ENCODE measurements at regions not wholly inside any gene's neighbourhood (a gene's known extent, or its start where the extent isn't known, plus 50 kb on each side); places are given as distances from the start of the nearest gene placed in this dataset.
"Not testable (repeated sequence)": the region's sequence is repeated elsewhere in the genome, so short reads cannot be mapped to it uniquely, and the experiment has no call there.

DNA sequence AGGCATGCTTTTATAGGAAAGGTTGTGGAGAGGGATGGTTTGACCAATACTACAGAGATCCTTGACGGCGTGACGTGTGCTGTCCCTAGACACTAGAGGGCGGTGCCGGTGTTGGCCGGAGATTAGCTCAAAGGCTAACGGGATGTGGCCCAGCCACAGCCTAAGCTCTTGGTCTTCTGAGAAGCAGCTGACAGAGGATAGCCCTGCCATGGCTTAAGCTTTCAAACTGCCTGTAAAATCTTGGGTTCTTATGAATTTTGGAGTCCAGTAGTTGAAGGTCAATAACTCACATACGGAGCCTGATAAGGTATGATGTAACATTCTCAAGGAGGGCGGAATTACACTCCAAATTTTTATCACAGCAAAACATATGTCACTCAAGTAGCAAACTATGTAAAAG, 515.7 kb upstream of the ATXN7L3B start:
- H4K20me1 ChIP-seq (ENCODE audit: insufficient read depth): no peaks in the 10 kb centered on the region
- BruUV-seq (replicated peaks): no TSS peak
- intact Hi-C loops (cut with micrococcal nuclease; ENCODE audit: unreplicated experiment): loop anchor here (1.0 to 10.0 kb wide), 4 partner anchors 85 to 513 kb away; partner anchors contain the start of gene ATXN7L3B
- H3K4me1 ChIP-seq (replicated peaks; ENCODE audit: insufficient read depth): no peaks in the 10 kb centered on the region
- TF ChIP-seq, protein P1, sequence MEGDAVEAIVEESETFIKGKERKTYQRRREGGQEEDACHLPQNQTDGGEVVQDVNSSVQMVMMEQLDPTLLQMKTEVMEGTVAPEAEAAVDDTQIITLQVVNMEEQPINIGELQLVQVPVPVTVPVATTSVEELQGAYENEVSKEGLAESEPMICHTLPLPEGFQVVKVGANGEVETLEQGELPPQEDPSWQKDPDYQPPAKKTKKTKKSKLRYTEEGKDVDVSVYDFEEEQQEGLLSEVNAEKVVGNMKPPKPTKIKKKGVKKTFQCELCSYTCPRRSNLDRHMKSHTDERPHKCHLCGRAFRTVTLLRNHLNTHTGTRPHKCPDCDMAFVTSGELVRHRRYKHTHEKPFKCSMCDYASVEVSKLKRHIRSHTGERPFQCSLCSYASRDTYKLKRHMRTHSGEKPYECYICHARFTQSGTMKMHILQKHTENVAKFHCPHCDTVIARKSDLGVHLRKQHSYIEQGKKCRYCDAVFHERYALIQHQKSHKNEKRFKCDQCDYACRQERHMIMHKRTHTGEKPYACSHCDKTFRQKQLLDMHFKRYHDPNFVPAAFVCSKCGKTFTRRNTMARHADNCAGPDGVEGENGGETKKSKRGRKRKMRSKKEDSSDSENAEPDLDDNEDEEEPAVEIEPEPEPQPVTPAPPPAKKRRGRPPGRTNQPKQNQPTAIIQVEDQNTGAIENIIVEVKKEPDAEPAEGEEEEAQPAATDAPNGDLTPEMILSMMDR (conservative IDR thresholded peaks at IDR 0.05): peak; percentile 73
- TF ChIP-seq EZH2 (IDR thresholded peaks at IDR 0.05; ENCODE audit: low read depth): no peak
- no peaks in the 10 kb centered on the region for H3K9me2 ChIP-seq (ENCODE audit: insufficient read depth)
- no peaks in the 10 kb centered on the region for H3K27me3 ChIP-seq (ENCODE audit: insufficient read depth, low read depth)
- H3K79me2 ChIP-seq (ENCODE audit: low read depth): no peaks in the 10 kb centered on the region
- H3F3A ChIP-seq (ENCODE audit: insufficient read depth, low read depth): no peaks in the 10 kb centered on the region
- peak; percentile 45 to 53 for DNase-seq
- CTCF ChIA-PET: interaction anchor here (1.4 kb wide), 1 partner anchor 295 kb away, joined by 7 read pairs; no protein-coding TSS in a partner anchor
- POLR2A ChIA-PET (ENCODE audit: unreplicated experiment): interaction anchor here (0.6 kb wide), 1 partner anchor 276 kb away, joined by 5 read pairs; no protein-coding TSS in a partner anchor
- no peak overlapping the region for H3K27ac ChIP-seq
- no peak overlapping the region for H3K4me2 ChIP-seq
- peak overlapping the region; percentile 55; the same call in 1 of the 2 replicates for H2AFZ ChIP-seq
- no peaks in the 10 kb centered on the region for H3K9me3 ChIP-seq (ENCODE audit: insufficient read depth, low read depth)
- H3K4me3 ChIP-seq: no peak overlapping the region
- no peaks in the 10 kb centered on the region for H3K36me3 ChIP-seq (ENCODE audit: low read depth)

DNA sequence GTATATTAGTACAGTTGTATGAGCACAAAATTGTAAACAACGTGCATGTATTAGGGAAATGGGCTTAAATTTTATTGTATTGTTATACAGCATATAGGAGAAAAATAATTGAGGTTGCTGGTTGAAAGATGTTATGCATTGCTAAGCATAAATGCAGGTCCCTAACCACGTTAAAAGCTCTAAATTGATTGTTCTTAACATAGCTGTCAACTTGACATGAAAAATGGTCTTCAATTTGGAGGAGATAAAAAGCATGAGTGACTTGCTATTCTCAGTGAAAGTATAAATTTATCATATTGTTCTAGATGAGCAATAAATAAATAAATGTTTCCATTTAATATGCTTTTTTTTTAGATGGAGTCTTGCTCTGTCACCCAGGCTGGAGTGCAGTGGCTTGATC, 506.6 kb upstream of the ATXN7L3B start:
- no peaks in the 10 kb centered on the region for H3K36me3 ChIP-seq (ENCODE audit: low read depth)
- no peaks in the 10 kb centered on the region for H3K9me2 ChIP-seq (ENCODE audit: insufficient read depth)
- no peaks in the 10 kb centered on the region for H3K4me1 ChIP-seq (replicated peaks; ENCODE audit: insufficient read depth)
- intact Hi-C loops (cut with micrococcal nuclease; ENCODE audit: unreplicated experiment): no loop called here
- CTCF ChIA-PET: no interaction called here
- no peaks in the 10 kb centered on the region for H4K20me1 ChIP-seq (ENCODE audit: insufficient read depth)
- no peak overlapping the region for H3K27ac ChIP-seq
- H3K9me3 ChIP-seq (ENCODE audit: insufficient read depth, low read depth): no peaks in the 10 kb centered on the region; the same call in 1 of the 2 replicates
- no peaks in the 10 kb centered on the region for H3K27me3 ChIP-seq (ENCODE audit: insufficient read depth, low read depth)
- TF ChIP-seq, protein P1 (conservative IDR thresholded peaks at IDR 0.05): no peak
- TF ChIP-seq EZH2 (IDR thresholded peaks at IDR 0.05; ENCODE audit: low read depth): no peak
- POLR2A ChIA-PET (ENCODE audit: unreplicated experiment): no interaction called here
- no peak overlapping the region for H3K4me3 ChIP-seq
- no peaks in the 10 kb centered on the region for H3F3A ChIP-seq (ENCODE audit: insufficient read depth, low read depth)
- DNase-seq: no peak
- BruUV-seq (replicated peaks): no TSS peak
- H2AFZ ChIP-seq: no peak overlapping the region
- no peaks in the 10 kb centered on the region for H3K79me2 ChIP-seq (ENCODE audit: low read depth)
- no peak overlapping the region for H3K4me2 ChIP-seq

DNA sequence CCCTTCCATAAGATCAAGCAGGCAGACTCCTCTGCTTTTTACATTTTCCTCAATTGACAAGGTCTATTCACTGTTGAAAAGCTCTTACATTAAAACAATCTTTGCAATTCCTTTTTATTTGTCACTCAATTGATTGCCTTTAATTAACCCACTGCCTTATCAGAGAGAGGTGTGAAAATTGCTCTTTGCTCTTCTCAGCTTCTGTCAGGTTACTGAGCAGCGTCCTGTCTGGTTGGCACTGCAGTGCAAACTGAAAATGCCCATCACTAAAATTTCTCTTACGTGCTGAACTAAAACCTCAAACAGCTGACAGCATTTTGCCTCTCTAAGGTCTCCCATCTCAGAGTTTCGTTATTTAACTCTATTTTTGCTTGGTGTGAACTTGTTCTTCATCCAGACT, 504.1 kb upstream of the ATXN7L3B start:
- Histone ChIP-seq H3K4me2 (no peak overlapping the region), H3F3A (ENCODE audit: insufficient read depth, low read depth) (no peaks in the 10 kb centered on the region), H3K9me3 (ENCODE audit: insufficient read depth, low read depth) (no peaks in the 10 kb centered on the region; the same call in 1 of the 2 replicates), H3K36me3 (ENCODE audit: low read depth) (no peaks in the 10 kb centered on the region), H2AFZ (no peak overlapping the region), H3K9me2 (ENCODE audit: insufficient read depth) (no peaks in the 10 kb centered on the region), H3K27ac (no peak overlapping the region), H3K79me2 (ENCODE audit: low read depth) (no peaks in the 10 kb centered on the region), H3K27me3 (ENCODE audit: insufficient read depth, low read depth) (no peaks in the 10 kb centered on the region), H3K4me3 (no peak overlapping the region), H4K20me1 (ENCODE audit: insufficient read depth) (no peaks in the 10 kb centered on the region), H3K4me1 (replicated peaks; ENCODE audit: insufficient read depth) (no peaks in the 10 kb centered on the region)
- ChIA-PET CTCF (no interaction called here), POLR2A (ENCODE audit: unreplicated experiment) (no interaction called here)
- DNase-seq: no peak
- no TSS peak for BruUV-seq (replicated peaks)
- TF ChIP-seq, protein P1 (conservative IDR thresholded peaks at IDR 0.05): no peak
- no peak for TF ChIP-seq EZH2 (IDR thresholded peaks at IDR 0.05; ENCODE audit: low read depth)
- intact Hi-C loops (cut with micrococcal nuclease; ENCODE audit: unreplicated experiment): no loop called here

DNA sequence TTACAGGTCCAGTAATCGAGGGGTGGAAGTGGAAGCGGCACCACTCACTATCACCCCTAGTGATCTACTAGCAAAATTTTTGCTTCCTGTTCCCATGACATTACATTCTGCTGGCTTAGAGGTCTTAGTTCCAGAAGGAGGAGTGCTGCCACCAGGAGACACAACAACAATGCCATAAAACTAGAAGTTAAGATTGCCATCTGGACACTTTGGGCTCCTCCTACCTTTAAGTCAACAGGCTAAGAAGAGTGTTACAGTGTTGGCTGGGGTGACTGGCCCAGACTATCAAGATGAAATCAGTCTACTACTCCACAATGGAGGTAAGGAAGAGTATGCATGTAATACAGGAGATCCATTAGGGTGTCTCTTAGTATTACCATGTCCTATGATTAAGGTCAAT, 498.5 kb upstream of the ATXN7L3B start:
- POLR2A ChIA-PET (ENCODE audit: unreplicated experiment); intact Hi-C loops (cut with micrococcal nuclease; ENCODE audit: unreplicated experiment); H3K27me3 ChIP-seq (ENCODE audit: insufficient read depth, low read depth); H4K20me1 ChIP-seq (ENCODE audit: insufficient read depth); H3K4me3 ChIP-seq; H2AFZ ChIP-seq; H3K27ac ChIP-seq; H3K9me3 ChIP-seq (ENCODE audit: insufficient read depth, low read depth); H3K4me2 ChIP-seq; H3K9me2 ChIP-seq (ENCODE audit: insufficient read depth); DNase-seq; CTCF ChIA-PET; BruUV-seq (replicated peaks); H3K79me2 ChIP-seq (ENCODE audit: low read depth); H3K36me3 ChIP-seq (ENCODE audit: low read depth): not testable (repeated sequence)
- peaks cover 25% of the 10 kb centered on the region for H3K4me1 ChIP-seq (replicated peaks; ENCODE audit: insufficient read depth)
- peaks cover 15% of the 10 kb centered on the region for H3F3A ChIP-seq (ENCODE audit: insufficient read depth, low read depth)
